ENCODE measurements at regions not wholly inside any gene's neighbourhood (a gene's known extent, or its start where the extent isn't known, plus 50 kb on each side); places are given as distances from the start of the nearest gene placed in this dataset.

DNA sequence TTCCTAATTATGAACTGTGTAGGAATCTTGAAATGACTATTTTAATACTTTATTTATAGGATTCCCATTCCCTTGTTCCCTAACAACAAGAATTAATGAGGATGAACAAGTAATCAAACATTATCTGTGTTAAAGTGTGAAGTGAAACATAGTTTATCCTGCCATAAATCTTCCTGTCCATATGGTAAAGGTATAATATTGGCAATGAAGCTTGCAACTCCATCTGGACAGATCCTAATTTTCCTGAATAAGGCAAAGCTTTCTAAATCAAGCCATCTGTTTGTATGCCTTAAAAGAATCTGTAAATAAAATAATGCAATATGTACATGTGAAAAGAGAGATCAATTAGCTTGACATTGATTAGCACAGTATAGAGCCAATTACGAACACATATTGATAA lies 529.0 kb downstream of the ANKRD7 start:
- no peaks in the 10 kb centered on the region for H3K36me3 ChIP-seq (replicated peaks in 1 of 2; ENCODE audit: control extremely low read depth in 1 of 2, control insufficient read depth in 1 of 2, extremely low read depth in 1 of 2, insufficient read depth in 2 of 2, low read length in 1 of 2)
- ATAC-seq (ENCODE audit: low read depth) (no peak), DNase-seq (no peak)
- ChIA-PET CTCF (no interaction called here), POLR2A (no interaction called here)
- H3K27me3 ChIP-seq (replicated peaks in 1 of 4; ENCODE audit: control extremely low read depth in 1 of 4, control insufficient read depth in 3 of 4, insufficient read depth in 4 of 4, low read length in 3 of 4) = peaks cover 0 to 2% (median 0%) of the 10 kb centered on the region in 4 experiments
- no peaks in the 10 kb centered on the region for H3K4me1 ChIP-seq (ENCODE audit: control insufficient read depth in 2 of 2, insufficient read depth in 2 of 2, low read length in 2 of 2)
- no peak overlapping the region for H3K4me2 ChIP-seq (replicated peaks; ENCODE audit: low read depth, low read length, poor library complexity, severe bottlenecking)
- H4K20me1 ChIP-seq (ENCODE audit: control insufficient read depth, insufficient read depth, low read length, poor library complexity, severe bottlenecking) = no peaks in the 10 kb centered on the region
- no peaks in the 10 kb centered on the region for H3K4me1 Mint-ChIP-seq
- H3K9me3 Mint-ChIP-seq (ENCODE audit: insufficient read depth) = peaks cover 3% of the 10 kb centered on the region
- H3K27me3 Mint-ChIP-seq = no peaks in the 10 kb centered on the region
- H3K4me3 Mint-ChIP-seq = no peak overlapping the region
- no peak overlapping the region for H3K27ac ChIP-seq (ENCODE audit: low read length in 2 of 2)
- no peak overlapping the region for H3K9ac ChIP-seq (ENCODE audit: low read length)
- no peaks in the 10 kb centered on the region for H3K9me3 ChIP-seq (ENCODE audit: control extremely low read depth in 1 of 3, control insufficient read depth in 2 of 3, insufficient read depth in 1 of 3, low read length in 2 of 3)
- no peaks in the 10 kb centered on the region for H3K79me2 ChIP-seq (ENCODE audit: control insufficient read depth, insufficient read depth, low read length)
- no peak overlapping the region for H3K27ac Mint-ChIP-seq
- no CpG with 5 or more reads among the region's 1 CpG for WGBS (ENCODE audit: insufficient coverage)
- TF ChIP-seq, protein P1, sequence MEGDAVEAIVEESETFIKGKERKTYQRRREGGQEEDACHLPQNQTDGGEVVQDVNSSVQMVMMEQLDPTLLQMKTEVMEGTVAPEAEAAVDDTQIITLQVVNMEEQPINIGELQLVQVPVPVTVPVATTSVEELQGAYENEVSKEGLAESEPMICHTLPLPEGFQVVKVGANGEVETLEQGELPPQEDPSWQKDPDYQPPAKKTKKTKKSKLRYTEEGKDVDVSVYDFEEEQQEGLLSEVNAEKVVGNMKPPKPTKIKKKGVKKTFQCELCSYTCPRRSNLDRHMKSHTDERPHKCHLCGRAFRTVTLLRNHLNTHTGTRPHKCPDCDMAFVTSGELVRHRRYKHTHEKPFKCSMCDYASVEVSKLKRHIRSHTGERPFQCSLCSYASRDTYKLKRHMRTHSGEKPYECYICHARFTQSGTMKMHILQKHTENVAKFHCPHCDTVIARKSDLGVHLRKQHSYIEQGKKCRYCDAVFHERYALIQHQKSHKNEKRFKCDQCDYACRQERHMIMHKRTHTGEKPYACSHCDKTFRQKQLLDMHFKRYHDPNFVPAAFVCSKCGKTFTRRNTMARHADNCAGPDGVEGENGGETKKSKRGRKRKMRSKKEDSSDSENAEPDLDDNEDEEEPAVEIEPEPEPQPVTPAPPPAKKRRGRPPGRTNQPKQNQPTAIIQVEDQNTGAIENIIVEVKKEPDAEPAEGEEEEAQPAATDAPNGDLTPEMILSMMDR (IDR thresholded peaks at IDR 0.05) = no peak
- no peak overlapping the region for H2AFZ ChIP-seq (ENCODE audit: insufficient read depth, low read depth, low read length, poor library complexity, severe bottlenecking)
- H3K4me3 ChIP-seq (ENCODE audit: control extremely low read depth in 1 of 5, extremely low read depth in 1 of 5, insufficient read depth in 1 of 5, low read depth in 2 of 5, low read length in 4 of 5) = no peak overlapping the region
- intact Hi-C loops (cut with micrococcal nuclease) = no loop called here

DNA sequence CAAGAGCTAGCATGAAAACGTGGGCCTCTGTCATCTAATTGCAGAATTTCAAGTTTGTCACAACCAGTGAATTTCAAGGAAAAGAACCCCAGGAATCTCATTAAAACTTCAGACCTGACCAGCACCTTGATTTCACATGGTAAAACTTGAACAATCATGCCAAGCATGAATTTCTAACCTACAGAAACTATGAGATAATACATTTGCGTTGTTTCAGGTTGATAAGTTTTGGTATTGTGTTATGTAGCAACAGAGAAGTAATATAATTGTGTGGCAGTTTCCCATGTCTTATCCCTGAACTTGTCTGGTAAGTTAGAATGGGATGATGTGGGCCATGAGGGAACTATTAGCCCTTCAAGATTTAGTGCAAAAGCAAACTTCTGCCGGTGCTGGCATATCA lies 530.1 kb downstream of the ANKRD7 start:
- Mint-ChIP-seq H3K27me3 (no peaks in the 10 kb centered on the region), H3K4me1 (no peaks in the 10 kb centered on the region), H3K27ac (no peak overlapping the region), H3K9me3 (ENCODE audit: insufficient read depth) (peaks cover 3% of the 10 kb centered on the region), H3K4me3 (no peak overlapping the region)
- DNase-seq (no peak), ATAC-seq (ENCODE audit: low read depth) (no peak)
- Histone ChIP-seq H3K4me1 (ENCODE audit: control insufficient read depth in 2 of 2, insufficient read depth in 2 of 2, low read length in 2 of 2) (no peaks in the 10 kb centered on the region), H2AFZ (ENCODE audit: insufficient read depth, low read depth, low read length, poor library complexity, severe bottlenecking) (no peak overlapping the region), H3K27me3 (replicated peaks in 1 of 4; ENCODE audit: control extremely low read depth in 1 of 4, control insufficient read depth in 3 of 4, insufficient read depth in 4 of 4, low read length in 3 of 4) (no peaks in the 10 kb centered on the region), H3K9ac (ENCODE audit: low read length) (no peak overlapping the region), H3K79me2 (ENCODE audit: control insufficient read depth, insufficient read depth, low read length) (no peaks in the 10 kb centered on the region), H3K9me3 (ENCODE audit: control extremely low read depth in 1 of 3, control insufficient read depth in 2 of 3, insufficient read depth in 1 of 3, low read length in 2 of 3) (no peaks in the 10 kb centered on the region), H3K4me2 (replicated peaks; ENCODE audit: low read depth, low read length, poor library complexity, severe bottlenecking) (no peak overlapping the region), H3K4me3 (ENCODE audit: control extremely low read depth in 1 of 5, extremely low read depth in 1 of 5, insufficient read depth in 1 of 5, low read depth in 2 of 5, low read length in 4 of 5) (no peak overlapping the region), H3K36me3 (replicated peaks in 1 of 2; ENCODE audit: control extremely low read depth in 1 of 2, control insufficient read depth in 1 of 2, extremely low read depth in 1 of 2, insufficient read depth in 2 of 2, low read length in 1 of 2) (no peaks in the 10 kb centered on the region), H3K27ac (ENCODE audit: low read length in 2 of 2) (no peak overlapping the region), H4K20me1 (ENCODE audit: control insufficient read depth, insufficient read depth, low read length, poor library complexity, severe bottlenecking) (no peaks in the 10 kb centered on the region)
- POLR2A ChIA-PET = no interaction called here
- WGBS (ENCODE audit: insufficient coverage) = 45% methylated on average over 1 of the region's 3 CpGs
- TF ChIP-seq EZH2 (IDR thresholded peaks at IDR 0.05; ENCODE audit: borderline replicate concordance, insufficient read depth, low read depth, low read length, poor library complexity, severe bottlenecking) = no peak
- TF ChIP-seq, protein P1 (IDR thresholded peaks at IDR 0.05) = no peak
- intact Hi-C loops (cut with micrococcal nuclease) = no loop called here
- CTCF ChIA-PET = no interaction called here
